CD4-positive, alpha-beta T cell (primary cell): ENCODE measurements at regions not wholly inside any gene's neighbourhood (a gene's known extent, or its start where the extent isn't known, plus 50 kb on each side); places are given as distances from the start of the nearest gene placed in this dataset.

Experiments
- ATAC-seq: fragments of 200-7000 bp; cut with Tn5 transposase; one replicate; pipeline ENCODE4 v1.10.0; 2022; ENCODE audit warnings: mild to moderate bottlenecking; ENCODE audit not compliant: poor library complexity
- CTCF ChIA-PET: fragments of 350-600 bp; sonication (Branson Sonifier 250); formaldehyde crosslinking; loops from one replicate; lab custom pipeline; 2021; ENCODE audit warnings: antibody characterized with exemption, inconsistent platforms; lab: Charles Lee
- POLR2A ChIA-PET: fragments of 350-600 bp; sonication (Branson Sonifier 250); formaldehyde crosslinking; loops from one replicate; lab custom pipeline; 2021; ENCODE audit warnings: antibody characterized with exemption, inconsistent platforms; lab: Charles Lee
- DNase-seq, 14 experiments: peaks; one replicate each; pipeline ENCODE4 v3.0.0-alpha.2; 2013 to 2020; ENCODE audit warnings: mixed read lengths in 2 of 14
- H3K27ac ChIP-seq, 2 donors: one replicate each; pipeline versions ENCODE4 v1.5.1 to v1.7.0; 2013; ENCODE audit warnings: low read length in 2 of 2, low read depth in 1 of 2, mild to moderate bottlenecking in 1 of 2
- H3K27me3 ChIP-seq, 2 experiments: 1 replicate in 1 of 2; 2 replicates in 1 of 2; pipeline versions ENCODE4 v1.6.1 to v1.7.0; 2013; ENCODE audit warnings: low read length in 2 of 2, control low read depth in 1 of 2, mild to moderate bottlenecking in 1 of 2, moderate library complexity in 1 of 2; ENCODE audit not compliant: insufficient read depth in 2 of 2, control insufficient read depth in 1 of 2
- H3K36me3 ChIP-seq: one replicate; pipeline ENCODE4 v1.6.1; 2013; ENCODE audit warnings: low read length, control low read depth; ENCODE audit not compliant: insufficient read depth
- H3K4me1 ChIP-seq: one replicate; pipeline ENCODE4 v1.6.1; 2013; ENCODE audit warnings: low read length, control low read depth; ENCODE audit not compliant: insufficient read depth
- H3K4me3 ChIP-seq: one replicate; pipeline ENCODE4 v1.5.1; 2013; ENCODE audit warnings: mild to moderate bottlenecking, low read length, moderate library complexity
- H3K9me3 ChIP-seq, 2 experiments: 1 replicate in 1 of 2; 2 replicates in 1 of 2; pipeline versions ENCODE4 v1.6.1 to v1.7.0; 2013; ENCODE audit warnings: low read length in 2 of 2, mild to moderate bottlenecking in 2 of 2, control low read depth in 1 of 2, moderate library complexity in 1 of 2; ENCODE audit not compliant: control insufficient read depth in 1 of 2, insufficient read depth in 1 of 2
- H3K27ac Mint-ChIP-seq: one replicate; pipeline ENCODE4 v1.8.0; 2020; ENCODE audit warnings: mixed read lengths
- H3K27me3 Mint-ChIP-seq: one replicate; pipeline ENCODE4 v1.8.0; 2021; ENCODE audit warnings: mixed read lengths
- H3K36me3 Mint-ChIP-seq: one replicate; pipeline ENCODE4 v1.8.0; 2021; ENCODE audit warnings: low read depth, mixed read lengths
- H3K4me1 Mint-ChIP-seq: one replicate; pipeline ENCODE4 v1.8.0; 2021; ENCODE audit warnings: low read depth, mixed read lengths
- H3K4me3 Mint-ChIP-seq: one replicate; pipeline ENCODE4 v1.8.0; 2020; ENCODE audit warnings: mild to moderate bottlenecking, mixed read lengths
- H3K9me3 Mint-ChIP-seq: one replicate; pipeline ENCODE4 v1.8.0; 2020; ENCODE audit warnings: mixed read lengths
- CTCF ChIP-seq: fragments of 200-600 bp; IDR thresholded peaks from one replicate; pipeline ENCODE4 v1.8.0; 2022; ENCODE audit warnings: antibody characterized with exemption, mild to moderate bottlenecking
- intact Hi-C, 2 experiments: fragments of 100-400 bp; cut with DNase I in 1 of 2; cut with micrococcal nuclease in 1 of 2; formaldehyde crosslinking; loops; one replicate each; pipeline versions ENCODE4 v1.15.1 to v1.9.0; 2023 to 2025; cut with DNase I, micrococcal nuclease

- H3K9me3 Mint-ChIP-seq = no peaks in the 10 kb centered on the region
- CTCF ChIA-PET = no interaction called here
- Histone ChIP-seq H3K36me3 (no peaks in the 10 kb centered on the region), H3K27me3 (no peaks in the 10 kb centered on the region), H3K4me1 (no peaks in the 10 kb centered on the region), H3K9me3 (peaks cover 0 to 7% of the 10 kb centered on the region in 2 experiments), H3K27ac (no peak overlapping the region), H3K4me3 (no peak overlapping the region)
- no peak for ATAC-seq
- no peak for DNase-seq
- H3K36me3 Mint-ChIP-seq = no peaks in the 10 kb centered on the region
- POLR2A ChIA-PET = no interaction called here
- no peak overlapping the region for H3K4me3 Mint-ChIP-seq
- H3K4me1 Mint-ChIP-seq = no peaks in the 10 kb centered on the region
- H3K27ac Mint-ChIP-seq = no peak overlapping the region
- intact Hi-C loops = no loop called here
- no peak for TF ChIP-seq CTCF
- no peaks in the 10 kb centered on the region for H3K27me3 Mint-ChIP-seq
These were observed 236.1 kb upstream of the FERD3L start for GRCh38 chr7:19381321-19381720.

GRCh38 chr7:19378345-19378714 lies 233.1 kb upstream of the FERD3L start:
- intact Hi-C loops = no loop called here
- TF ChIP-seq CTCF = no peak
- Histone ChIP-seq H3K27me3 (no peaks in the 10 kb centered on the region), H3K4me1 (no peaks in the 10 kb centered on the region), H3K4me3 (no peak overlapping the region), H3K9me3 (peaks cover 0 to 7% of the 10 kb centered on the region in 2 experiments), H3K36me3 (no peaks in the 10 kb centered on the region), H3K27ac (no peak overlapping the region)
- ChIA-PET POLR2A (no interaction called here), CTCF (no interaction called here)
- Mint-ChIP-seq H3K9me3 (peaks cover 2% of the 10 kb centered on the region), H3K4me1 (no peaks in the 10 kb centered on the region), H3K4me3 (no peak overlapping the region), H3K27me3 (no peaks in the 10 kb centered on the region), H3K27ac (no peak overlapping the region), H3K36me3 (no peaks in the 10 kb centered on the region)
- no peak for ATAC-seq
- no peak for DNase-seq

- H3K4me1 ChIP-seq = no peaks in the 10 kb centered on the region
- H3K4me3 Mint-ChIP-seq = no peak overlapping the region
- TF ChIP-seq CTCF = no peak
- no peak overlapping the region for H3K27ac Mint-ChIP-seq
- no peaks in the 10 kb centered on the region for H3K36me3 Mint-ChIP-seq
- H3K9me3 Mint-ChIP-seq = peaks cover 2% of the 10 kb centered on the region
- POLR2A ChIA-PET = no interaction called here
- intact Hi-C loops = no loop called here
- H3K27me3 Mint-ChIP-seq = no peaks in the 10 kb centered on the region
- H3K36me3 ChIP-seq = no peaks in the 10 kb centered on the region
- H3K27ac ChIP-seq = no peak overlapping the region
- no peaks in the 10 kb centered on the region for H3K4me1 Mint-ChIP-seq
- H3K27me3 ChIP-seq = no peaks in the 10 kb centered on the region
- CTCF ChIA-PET = interaction anchor here (0.7 kb wide), 1 partner anchor 281 kb away, joined by 3 read pairs; no protein-coding TSS in a partner anchor
- ATAC-seq (no peak), DNase-seq (peak in 1 of 14 experiments; percentile 6)
- peaks cover 0 to 7% of the 10 kb centered on the region in 2 experiments for H3K9me3 ChIP-seq
- no peak overlapping the region for H3K4me3 ChIP-seq
These were observed 232.6 kb upstream of the FERD3L start for GRCh38 chr7:19377611-19378344.
